GDM1 (cell line): ENCODE measurements at regions not wholly inside any gene's neighbourhood (a gene's known extent, or its start where the extent isn't known, plus 50 kb on each side); places are given as distances from the start of the nearest gene placed in this dataset.
"Not testable (repeated sequence)": the region's sequence is repeated elsewhere in the genome, so short reads cannot be mapped to it uniquely, and the experiment has no call there.

Source experiments
- DNase-seq: peaks from one replicate; lab custom pipeline; 2025; lab: John Stamatoyannopoulos, UW

DNA sequence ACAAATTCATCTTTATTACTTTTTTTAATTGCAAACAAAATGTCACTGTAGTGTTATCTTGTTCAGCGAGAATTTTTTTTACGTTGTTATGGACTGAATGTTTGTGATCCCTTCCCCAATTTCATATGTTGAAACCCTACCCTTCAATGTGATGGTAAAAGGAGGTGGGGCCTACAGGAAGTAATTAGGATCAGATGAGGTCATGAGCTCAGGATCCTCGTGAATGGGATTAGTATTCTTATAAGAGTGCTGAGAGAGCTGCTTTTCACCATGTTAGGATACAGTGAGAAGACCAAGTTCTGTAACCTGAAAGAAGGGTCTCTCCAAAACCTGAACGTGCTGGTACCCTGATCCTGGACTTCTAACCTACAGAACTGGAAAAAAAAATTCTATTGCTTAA is 646.0 kb upstream of the TMPRSS15 start:
- no peak for DNase-seq

DNA sequence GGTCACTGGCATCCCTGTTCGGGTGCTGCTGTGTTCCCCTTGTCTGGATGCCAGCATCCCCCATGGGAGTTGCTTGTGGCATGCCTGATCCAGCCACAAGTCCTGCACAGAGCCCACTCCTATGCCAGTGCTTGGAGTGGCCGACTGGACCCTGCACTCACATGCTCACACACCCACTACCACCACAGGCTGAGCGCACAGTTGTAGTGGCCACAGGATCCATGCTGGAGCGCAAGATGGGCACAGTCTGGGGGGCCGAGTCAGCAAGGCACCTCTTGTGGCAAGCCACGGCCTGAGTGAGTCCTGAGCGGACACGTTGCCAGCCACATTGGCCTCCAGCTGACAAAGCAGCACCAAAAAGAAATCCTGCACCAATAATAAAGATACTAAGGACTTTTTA is 661.6 kb upstream of the TMPRSS15 start:
- no peak for DNase-seq

DNA sequence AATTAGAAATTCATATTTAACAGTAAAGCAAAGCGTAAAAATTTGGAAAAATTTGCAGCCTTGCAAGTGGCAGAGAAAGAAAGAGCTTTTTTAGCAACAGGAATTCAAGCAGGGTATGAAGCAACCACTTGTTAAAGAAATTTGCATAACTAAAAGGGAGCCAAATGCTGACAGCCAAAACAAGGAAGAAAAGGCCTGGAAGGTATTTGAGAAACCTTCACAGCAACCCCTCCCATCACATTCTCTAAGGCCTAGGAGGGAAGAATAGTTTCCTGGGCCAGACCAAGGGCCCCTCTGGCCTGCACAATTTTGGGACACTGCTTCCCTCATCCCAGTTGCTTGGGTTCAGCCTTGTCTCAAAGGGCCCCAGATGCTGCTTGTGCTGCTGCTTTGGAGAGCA is 672.4 kb upstream of the TMPRSS15 start:
- DNase-seq, result no peak

DNA sequence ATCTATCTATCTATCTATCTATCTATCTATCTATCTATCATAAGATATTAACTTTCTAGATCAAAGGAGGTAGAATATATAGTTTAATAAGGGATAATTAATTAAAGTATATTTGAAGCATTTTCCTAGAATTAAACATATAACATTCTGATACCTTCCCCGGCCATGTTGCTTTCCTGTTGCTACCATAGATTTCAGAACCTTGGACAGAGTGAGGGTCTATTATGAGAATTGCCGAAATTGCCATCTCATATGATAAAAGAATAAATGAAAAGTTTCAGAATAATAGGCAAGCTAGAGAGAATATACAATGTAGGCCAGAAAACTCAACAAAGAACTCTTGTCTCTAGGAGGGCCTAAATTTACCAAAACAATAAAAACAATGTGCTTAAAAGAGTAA is 706.1 kb upstream of the TMPRSS15 start:
- no peak for DNase-seq

DNA sequence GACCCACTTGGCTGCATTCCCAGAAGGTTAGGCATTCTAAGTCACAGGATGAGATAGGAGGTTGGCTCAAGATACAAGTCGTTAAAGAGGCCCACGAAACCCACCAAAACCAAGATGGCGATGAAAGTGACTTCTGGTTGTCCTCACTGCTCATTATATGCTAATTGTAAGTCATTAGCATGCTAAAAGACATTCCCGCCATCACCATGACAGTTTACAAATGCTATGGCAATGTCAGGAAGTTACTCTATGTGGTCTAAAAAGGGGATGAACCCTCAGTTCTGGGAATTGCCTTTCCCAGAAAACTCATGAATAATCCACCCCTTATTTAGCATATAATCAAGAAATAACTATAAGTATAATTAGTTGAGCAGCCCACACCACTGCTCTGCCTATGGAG is 715.7 kb upstream of the TMPRSS15 start:
- DNase-seq, result not testable (repeated sequence)

DNA sequence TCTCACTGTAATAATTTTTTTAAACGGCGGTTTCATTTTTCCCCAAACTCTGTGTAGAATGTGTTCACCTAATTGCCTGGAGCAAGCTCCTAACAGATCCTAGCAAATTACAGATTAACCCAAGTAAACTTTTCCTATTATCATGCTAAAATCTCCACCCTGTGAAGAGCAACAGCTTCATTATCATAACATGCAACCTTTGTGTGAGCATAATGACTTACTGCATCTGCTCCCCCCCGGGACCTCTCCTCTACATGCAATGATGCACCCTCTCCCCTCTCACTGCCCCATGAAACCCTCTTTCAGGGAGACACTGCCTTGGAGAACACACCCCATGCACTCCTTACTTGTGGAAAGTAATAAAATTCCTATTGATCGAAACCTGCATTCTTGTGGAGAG is 717.0 kb upstream of the TMPRSS15 start:
- no peak for DNase-seq

DNA sequence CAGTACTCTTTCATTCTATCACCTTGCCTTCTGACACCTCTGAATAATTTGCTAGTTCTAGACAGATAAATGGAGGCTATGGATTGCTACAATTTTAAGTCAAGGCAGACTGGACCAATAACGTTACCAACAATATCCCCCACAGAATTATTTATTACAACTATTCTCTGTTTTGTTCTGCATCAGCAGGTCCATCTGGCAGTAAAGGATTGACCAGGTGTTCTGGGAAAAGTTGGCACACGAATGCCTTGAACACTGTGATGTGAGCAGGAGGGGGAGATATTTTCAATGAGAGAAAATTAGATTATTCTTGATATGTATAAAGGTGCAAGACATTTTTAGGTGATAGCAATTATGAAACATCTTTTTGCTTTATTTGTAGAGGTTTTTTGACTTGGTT is 718.8 kb upstream of the TMPRSS15 start:
- no peak for DNase-seq

DNA sequence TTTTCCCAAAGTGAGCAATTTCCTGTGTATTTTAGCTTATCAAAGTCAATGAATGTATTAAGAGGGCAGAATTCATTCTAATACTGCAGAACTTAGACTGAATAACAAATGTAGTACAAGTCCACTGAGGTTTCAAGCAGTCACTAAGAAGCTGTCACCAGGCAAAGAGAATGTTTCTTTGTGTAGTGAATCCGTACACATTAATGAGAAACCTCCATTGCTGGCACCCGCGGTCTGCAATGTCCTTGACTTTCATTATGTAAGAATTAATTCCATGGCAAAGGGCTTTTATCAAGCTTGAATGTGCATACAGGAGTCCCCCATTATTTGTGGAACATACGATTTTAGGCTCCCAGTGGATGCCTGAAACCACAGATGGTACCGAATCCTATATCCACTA is 719.5 kb upstream of the TMPRSS15 start:
- no peak for DNase-seq

DNA sequence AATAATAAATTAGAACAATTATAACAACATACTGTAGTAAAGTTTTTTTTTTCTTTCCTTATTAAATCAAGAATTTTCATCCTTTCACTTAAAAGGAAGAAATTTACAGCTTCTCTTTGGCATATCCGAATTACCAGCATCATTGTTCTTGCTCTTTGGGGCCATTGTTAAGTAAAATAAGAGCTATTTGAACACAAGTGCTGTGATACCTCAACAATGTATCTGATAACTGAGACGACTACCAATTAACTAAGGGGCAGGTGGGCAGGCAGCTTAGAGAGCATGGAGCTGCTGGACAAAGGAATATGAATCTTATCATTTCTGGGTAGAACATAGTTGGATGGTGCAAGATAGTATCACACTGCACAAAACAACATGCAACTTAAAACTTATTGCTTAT is 719.9 kb upstream of the TMPRSS15 start:
- no peak for DNase-seq

DNA sequence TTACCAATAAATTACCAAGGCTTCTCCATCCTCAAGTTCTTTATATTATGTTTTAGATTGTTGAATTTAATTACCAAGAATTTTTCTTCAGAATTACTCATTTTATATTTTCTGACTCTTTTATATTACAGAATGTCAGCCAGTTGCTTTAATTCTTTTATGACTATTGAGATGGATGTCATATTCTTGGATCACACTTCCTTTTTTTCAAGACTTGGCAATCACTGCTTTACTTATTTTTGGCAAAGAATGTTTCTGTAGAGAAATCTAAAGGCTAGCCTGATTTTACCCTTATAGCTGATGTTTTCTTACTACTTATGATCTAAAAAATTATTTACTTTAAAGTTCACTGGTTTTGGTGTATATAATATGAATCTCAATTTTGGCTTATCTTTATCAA is 721.1 kb upstream of the TMPRSS15 start:
- DNase-seq, result no peak

DNA sequence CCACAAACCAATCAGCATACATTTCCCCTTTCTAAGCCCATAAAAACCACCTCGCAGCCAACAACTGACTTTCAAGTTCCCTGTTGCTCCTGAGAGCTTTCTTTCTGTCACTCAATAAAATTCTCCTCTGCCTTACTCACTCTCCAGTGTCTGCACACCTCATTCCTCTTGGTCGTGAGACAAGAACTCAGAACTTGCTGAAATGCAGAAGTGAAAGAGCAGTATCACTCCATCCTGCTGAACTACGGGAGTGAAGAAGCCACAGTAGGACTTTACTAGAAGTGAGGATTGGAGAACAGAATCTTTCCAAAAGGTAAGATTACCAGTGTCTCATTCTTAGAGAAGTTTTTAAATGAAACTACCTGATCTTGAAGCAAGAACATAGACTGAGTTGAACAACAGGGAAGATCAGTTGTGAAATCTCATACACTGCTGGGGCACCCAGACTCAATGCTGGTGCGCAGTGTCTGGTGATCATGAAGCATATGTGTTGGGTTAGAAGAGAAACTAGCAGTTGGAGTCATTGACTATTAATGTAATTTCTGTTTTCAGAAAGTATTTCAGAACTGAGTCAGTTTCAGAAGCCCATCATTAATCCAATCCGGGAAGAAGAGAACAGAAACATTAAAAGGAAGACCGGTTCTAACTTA is 726.9 kb upstream of the TMPRSS15 start:
- no peak for DNase-seq

DNA sequence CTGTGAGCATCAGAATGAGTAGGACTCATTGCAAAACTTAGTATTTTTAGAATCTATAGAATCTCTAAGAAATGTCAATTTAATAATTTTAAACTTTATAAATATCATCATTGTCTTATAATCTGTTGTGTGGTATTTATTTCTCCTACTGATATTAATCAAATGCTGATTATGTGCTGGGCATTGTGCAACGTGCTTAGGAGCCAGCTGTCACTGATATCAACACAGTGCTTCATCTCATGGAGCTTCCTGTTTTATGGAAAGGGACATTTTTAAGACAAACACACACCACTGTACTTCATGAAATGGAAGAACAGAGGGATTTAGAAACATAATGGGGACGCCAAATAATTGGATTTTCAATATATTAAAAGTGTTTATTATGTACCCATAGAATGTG is 737.9 kb upstream of the TMPRSS15 start:
- DNase-seq, result no peak

DNA sequence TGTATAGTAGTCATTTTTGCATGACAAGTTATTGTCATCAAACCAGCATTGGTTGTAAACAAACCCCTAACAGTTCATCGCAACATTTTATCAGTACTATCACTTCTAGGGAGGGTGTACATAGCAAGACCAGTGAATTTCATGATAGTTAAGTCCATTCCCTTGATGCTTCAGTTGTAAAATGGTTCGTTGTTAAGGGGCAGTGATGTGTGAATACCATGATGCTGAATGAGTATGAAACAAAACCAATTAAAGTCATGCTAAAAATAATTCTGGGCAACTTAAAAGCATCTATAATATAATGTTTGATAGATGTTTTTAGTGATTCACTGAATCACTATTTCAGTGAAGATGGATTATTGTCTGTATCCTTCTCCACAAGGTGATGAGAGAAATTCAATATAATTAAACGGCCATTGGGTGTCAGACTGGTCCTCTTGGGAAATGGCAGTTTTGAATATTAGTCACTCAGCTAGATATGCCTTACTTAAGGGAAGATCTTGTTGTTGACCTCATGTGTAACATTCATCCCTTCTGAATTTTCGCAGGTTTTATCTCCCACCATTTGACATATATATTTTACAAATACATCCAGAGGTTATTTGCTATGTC is 742.2 kb upstream of the TMPRSS15 start:
- DNase-seq, result no peak

DNA sequence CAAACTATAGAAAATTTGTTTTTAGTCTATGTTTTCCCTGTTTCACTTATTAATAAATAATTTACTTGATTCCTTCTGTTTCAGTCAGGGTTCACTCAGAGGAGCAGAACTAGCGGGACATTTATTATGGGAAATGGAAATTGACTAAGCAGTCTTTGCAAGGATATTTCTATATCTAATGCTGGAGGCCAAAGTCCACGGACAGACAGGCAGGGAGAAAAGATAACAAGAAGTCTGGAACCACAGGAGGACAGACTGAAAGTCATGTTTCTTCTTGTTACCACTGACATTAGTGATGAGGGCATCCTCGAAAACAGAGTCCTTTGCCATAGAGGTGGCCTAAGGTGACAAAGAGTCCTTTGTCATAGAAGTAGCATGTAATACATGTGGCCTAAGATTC is 744.5 kb upstream of the TMPRSS15 start:
- no peak for DNase-seq

DNA sequence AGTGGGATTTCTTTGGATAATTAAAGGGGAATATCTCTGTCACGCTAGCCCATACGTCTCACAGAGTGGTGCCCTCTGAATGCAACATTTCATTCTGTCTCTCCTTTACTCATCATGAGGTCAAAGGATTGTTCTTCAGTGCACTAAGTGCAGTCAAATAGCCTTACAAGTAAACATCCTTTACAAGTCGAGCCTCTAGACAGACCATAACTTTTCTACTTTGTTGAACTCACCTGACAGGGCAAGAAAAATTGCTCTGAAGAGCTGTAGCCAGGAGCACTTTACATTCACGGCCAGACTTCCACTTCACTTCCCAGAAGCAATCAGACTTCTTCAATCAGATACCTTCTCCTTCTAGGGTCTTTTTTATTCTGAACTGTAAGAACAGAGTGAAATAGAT is 768.0 kb upstream of the TMPRSS15 start:
- DNase-seq, result no peak

DNA sequence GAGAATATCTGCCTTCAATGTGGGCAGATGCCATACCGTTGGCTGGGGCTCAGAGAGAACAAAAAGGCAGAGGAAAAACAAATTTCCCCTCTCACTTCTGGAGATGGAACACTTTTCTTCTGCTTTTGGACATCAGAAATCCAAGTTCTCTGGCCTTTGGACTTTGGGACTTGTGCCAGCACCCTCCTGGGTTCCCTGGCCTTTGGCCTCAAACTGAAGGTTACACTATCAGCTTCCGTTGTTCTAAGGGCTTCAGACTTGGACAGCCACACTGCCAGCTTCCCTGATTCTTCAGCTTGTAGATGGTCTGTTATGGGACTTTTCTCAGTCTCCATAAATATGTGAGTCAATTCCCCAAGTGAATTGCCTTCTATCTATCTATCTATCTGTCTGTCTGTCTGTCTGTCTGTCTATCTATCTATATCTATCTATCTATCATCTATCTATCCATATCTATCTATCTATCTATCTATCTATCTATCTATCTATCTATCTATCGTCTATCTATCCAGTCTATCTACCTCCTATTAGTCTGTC is 778.1 kb upstream of the TMPRSS15 start:
- DNase-seq, result no peak

DNA sequence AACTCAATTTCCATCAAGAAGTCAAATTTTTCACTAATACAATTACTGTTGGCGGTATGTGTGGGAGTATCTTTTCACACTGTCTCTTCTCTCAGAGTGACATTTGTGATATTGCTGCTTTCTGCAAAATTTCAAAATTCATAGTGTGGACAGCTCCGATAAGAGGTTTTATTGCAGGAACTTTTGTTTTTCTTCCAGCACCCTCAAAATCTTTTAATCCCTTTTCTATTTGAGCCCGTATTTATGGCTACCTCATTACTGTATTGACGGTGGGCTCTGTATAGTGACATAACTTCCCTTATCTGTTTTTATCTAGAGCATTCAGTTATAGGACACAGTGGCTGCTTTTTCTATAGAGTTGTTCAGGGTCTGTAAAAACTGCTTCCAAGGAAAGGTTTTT is 794.4 kb upstream of the TMPRSS15 start:
- no peak for DNase-seq

DNA sequence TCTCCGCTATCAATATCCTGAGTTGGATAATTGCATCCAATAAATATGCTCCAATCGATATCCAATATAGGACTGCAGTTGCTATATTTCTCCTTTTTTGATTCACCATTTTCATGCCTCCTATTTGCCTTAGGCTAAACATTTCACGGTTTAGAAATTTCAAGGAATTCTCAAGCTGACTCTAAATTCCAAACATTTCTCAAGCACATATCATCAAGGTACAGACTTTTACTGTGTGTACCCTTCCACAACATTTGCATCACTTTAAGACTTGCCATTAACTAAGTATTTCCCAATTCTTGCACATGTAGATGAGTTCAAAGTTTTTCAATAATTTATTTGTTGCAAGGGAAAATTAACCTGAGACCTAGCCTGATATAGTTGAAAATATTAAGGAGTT is 795.2 kb upstream of the TMPRSS15 start:
- DNase-seq, result no peak

DNA sequence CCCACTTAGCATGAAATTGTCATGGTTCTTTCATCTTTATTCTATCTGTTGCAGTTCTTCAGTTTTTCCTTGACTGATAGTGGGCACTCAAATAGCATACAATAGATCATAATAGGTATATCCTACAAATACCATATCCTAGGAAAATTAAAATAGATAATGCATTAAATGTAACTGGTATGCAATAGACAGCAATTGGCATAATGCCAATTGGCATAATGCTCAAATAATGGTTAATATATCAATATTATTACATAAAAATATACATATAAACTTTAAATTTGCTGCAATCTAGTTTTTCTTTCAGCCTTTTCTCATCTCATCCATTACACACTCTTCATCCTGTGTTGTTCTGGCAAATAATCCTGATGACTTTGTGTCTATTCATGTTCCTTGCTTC is 814.6 kb upstream of the TMPRSS15 start:
- no peak for DNase-seq

DNA sequence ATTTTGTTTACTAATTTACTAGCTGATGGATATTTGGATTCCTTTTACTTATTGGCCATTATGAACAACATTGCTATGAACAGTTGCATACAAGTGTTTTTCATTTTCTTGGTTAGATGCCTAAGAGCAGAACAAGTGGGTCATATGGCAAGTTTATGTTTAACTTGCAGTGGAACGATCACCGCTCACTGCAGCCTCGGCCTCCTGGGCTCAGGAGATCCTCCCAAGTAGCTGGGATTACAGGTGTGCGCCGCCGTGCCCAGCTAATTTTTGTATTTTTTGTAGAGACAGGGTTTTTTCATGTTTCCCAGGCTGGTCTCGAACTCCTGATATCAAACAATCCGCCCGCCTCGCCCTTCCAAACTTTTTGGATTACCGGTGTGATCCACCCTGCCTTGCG is 820.5 kb upstream of the TMPRSS15 start:
- no peak for DNase-seq

DNA sequence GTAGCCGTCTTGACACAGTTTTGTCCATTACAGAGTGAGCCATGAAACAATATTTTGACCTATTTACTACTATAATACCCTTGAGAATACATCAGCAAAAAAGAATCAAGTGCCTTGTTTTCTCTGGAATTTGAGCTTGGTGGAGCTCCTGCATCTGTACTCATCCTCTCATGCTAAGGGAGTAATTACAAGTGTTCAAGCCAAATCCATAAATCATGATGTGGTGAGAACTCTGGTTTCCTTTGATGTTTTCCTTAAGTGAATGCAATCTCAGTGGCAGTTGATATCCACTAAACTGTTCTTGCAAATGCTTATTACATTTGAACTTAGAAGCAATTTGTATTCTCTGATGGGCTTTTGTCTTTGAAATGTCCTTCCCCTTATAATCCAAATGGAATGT is 824.6 kb upstream of the TMPRSS15 start:
- no peak for DNase-seq

DNA sequence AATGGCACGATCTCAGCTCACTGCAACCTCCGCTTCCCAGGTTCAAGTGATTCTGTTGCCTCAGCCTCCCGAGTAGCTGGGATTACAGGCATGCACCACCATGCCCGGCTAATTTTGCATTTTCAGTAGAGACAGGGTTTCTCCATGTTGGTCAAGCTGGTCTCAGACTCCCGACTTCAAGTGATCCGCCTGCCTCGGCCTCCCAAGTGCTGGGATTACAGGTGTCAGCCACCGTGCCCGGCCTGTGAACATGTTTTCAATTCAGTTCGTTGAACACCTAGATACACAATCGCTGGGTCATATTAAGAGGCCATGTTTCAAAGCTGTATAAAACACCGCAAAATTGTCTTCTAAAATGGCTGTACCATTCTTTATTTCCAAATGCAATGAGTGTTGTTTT is 830.3 kb upstream of the TMPRSS15 start:
- DNase-seq, result not testable (repeated sequence)

DNA sequence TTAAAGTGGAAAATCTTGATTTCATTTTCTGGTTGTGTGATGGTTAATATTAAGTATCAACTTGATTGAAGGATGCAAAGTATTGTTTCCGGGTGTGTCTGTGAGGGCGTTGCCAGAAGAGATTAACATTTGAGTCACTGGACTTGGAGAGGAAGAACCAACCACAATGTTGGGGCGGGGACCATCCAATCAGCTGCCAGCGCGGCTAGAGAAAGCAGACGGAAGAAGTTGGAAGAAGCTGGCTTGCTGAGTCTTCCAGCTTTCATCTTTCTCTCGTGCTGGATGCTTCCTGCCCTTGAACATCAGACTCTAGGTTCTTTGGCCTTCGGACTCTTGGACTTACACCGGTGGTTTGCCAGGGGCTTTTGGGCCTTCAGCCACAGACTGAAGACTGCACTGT is 832.6 kb upstream of the TMPRSS15 start:
- DNase-seq, result no peak

DNA sequence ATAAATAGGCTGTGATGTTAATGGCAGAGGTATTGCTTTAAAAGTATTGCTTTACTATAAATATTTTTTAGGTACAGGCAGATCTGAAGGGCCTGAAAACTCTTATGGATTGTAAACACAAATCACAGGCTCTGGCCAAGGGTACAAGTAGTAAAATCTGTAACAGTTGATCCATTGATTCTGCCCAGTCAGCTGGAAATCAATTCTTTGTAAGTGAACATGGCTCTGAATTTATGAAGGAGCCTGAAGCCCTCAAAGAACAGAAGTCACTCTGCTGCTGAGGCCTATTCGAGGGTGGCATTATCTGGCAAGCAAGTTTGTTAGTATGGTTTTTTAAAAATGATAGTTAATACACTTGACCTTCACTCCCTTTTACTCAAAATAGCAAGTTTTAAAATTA is 834.0 kb upstream of the TMPRSS15 start:
- no peak for DNase-seq
